ENCODE measurements at regions not wholly inside any gene's neighbourhood (a gene's known extent, or its start where the extent isn't known, plus 50 kb on each side); places are given as distances from the start of the nearest gene placed in this dataset.

DNA sequence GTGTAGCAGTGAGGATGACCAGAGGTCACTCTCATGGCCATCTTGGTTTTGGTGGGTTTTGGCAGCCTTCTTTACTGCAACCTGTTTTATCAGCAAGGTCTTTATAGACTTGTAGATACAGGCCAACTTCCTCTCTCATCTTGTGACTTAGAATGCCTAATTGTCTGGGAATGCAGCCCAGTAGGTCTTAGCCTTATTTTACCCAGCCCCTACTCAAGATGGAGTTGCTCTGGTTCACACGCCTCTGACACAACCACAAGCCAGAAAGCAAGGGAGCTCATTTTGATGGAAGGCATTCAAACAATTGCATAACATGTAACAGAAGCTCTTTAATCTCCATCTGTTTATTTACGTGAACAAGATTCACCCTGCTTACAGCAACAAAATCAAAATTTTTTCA, 492.0 kb upstream of the SULF2 start:
- no TSS peak for BruUV-seq (replicated peaks)
- no peak overlapping the region for H3K4me3 Mint-ChIP-seq (ENCODE audit: low read depth, unreplicated experiment)
- H3K9me3 Mint-ChIP-seq (ENCODE audit: low read depth, unreplicated experiment) = no peaks in the 10 kb centered on the region
- H3K27ac Mint-ChIP-seq (ENCODE audit: unreplicated experiment) = no peak overlapping the region
- intact Hi-C loops (cut with micrococcal nuclease; ENCODE audit: unreplicated experiment) = no loop called here
- H3K27me3 Mint-ChIP-seq (ENCODE audit: unreplicated experiment) = no peaks in the 10 kb centered on the region
- no peaks in the 10 kb centered on the region for H3K36me3 Mint-ChIP-seq (ENCODE audit: insufficient read depth, unreplicated experiment)
- DNase-seq = no peak
- CTCF ChIA-PET = interaction anchor here (0.6 kb wide), 1 partner anchor 22 kb away, joined by 3 read pairs; no protein-coding TSS in a partner anchor
- peaks cover 20% of the 10 kb centered on the region for H3K4me1 Mint-ChIP-seq (ENCODE audit: low read depth, unreplicated experiment)
- TF ChIP-seq, protein P1, sequence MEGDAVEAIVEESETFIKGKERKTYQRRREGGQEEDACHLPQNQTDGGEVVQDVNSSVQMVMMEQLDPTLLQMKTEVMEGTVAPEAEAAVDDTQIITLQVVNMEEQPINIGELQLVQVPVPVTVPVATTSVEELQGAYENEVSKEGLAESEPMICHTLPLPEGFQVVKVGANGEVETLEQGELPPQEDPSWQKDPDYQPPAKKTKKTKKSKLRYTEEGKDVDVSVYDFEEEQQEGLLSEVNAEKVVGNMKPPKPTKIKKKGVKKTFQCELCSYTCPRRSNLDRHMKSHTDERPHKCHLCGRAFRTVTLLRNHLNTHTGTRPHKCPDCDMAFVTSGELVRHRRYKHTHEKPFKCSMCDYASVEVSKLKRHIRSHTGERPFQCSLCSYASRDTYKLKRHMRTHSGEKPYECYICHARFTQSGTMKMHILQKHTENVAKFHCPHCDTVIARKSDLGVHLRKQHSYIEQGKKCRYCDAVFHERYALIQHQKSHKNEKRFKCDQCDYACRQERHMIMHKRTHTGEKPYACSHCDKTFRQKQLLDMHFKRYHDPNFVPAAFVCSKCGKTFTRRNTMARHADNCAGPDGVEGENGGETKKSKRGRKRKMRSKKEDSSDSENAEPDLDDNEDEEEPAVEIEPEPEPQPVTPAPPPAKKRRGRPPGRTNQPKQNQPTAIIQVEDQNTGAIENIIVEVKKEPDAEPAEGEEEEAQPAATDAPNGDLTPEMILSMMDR (IDR thresholded peaks at IDR 0.05; ENCODE audit: unreplicated experiment) = no peak

DNA sequence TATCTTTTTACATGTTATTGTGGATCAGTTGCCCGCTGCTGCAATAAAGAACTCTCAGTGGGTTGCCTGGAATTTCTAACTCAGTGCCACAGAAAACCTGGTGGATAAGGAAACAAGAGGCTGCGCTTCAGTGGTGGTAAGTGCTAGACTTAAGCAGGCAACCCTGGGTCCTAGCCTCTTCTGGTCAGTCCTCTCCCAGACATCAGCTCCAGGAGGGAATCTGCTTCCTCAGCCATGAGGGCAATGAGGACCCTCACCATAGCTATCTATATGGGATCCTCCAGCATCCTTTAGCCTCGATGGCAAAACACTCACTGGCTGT, 490.7 kb upstream of the SULF2 start:
- CTCF ChIA-PET = no interaction called here
- H3K4me3 Mint-ChIP-seq (ENCODE audit: low read depth, unreplicated experiment) = no peak overlapping the region
- H3K36me3 Mint-ChIP-seq (ENCODE audit: insufficient read depth, unreplicated experiment) = no peaks in the 10 kb centered on the region
- no peak for DNase-seq
- H3K27me3 Mint-ChIP-seq (ENCODE audit: unreplicated experiment) = peaks cover 3% of the 10 kb centered on the region
- H3K9me3 Mint-ChIP-seq (ENCODE audit: low read depth, unreplicated experiment) = no peaks in the 10 kb centered on the region
- intact Hi-C loops (cut with micrococcal nuclease; ENCODE audit: unreplicated experiment) = no loop called here
- TF ChIP-seq, protein P1 (IDR thresholded peaks at IDR 0.05; ENCODE audit: unreplicated experiment) = no peak
- H3K4me1 Mint-ChIP-seq (ENCODE audit: low read depth, unreplicated experiment) = peaks cover 20% of the 10 kb centered on the region
- H3K27ac Mint-ChIP-seq (ENCODE audit: unreplicated experiment) = no peak overlapping the region
- BruUV-seq (replicated peaks) = no TSS peak

DNA sequence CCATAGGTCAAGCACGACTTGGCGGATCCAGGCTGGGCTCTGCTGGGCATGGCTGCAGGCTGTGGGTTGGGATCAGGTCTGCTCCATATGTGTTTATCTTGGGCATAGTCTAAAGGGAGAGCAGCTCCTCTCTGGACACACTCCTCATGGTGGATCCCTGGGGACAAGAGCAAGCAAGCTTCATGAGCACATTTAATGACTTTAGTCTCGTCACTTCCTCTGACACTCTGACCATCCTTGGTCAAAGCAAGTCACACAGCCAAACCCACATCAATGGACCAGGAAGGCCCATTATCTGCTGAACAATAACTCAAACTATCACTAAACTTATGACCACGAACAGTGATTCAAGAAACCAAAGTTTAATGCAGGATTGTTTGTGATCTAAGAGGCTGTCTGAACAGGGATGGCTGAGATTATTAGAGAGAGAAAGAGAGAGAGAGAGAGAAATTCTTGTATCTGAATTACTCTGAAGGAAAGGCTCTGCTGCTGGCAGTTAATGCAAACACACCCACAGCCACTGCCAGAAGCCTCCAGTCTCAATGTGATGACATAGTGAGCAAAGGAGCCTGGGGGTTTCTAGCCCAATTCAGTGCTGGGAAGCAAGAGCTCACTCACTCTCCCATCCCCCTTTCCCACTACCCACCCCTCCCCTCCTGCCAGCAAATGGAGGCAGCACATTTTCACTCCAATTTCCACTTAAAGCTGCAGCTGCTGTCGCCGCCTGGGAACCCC, 490.2 kb upstream of the SULF2 start:
- DNase-seq = no peak
- CTCF ChIA-PET = interaction anchor here (0.6 to 0.7 kb wide), 2 partner anchors 64 to 1731 kb away, joined by 3 to 4 read pairs; no protein-coding TSS in a partner anchor
- peaks cover 8% of the 10 kb centered on the region for H3K27me3 Mint-ChIP-seq (ENCODE audit: unreplicated experiment)
- no peaks in the 10 kb centered on the region for H3K9me3 Mint-ChIP-seq (ENCODE audit: low read depth, unreplicated experiment)
- no peaks in the 10 kb centered on the region for H3K36me3 Mint-ChIP-seq (ENCODE audit: insufficient read depth, unreplicated experiment)
- no peak overlapping the region for H3K4me3 Mint-ChIP-seq (ENCODE audit: low read depth, unreplicated experiment)
- TF ChIP-seq, protein P1 (IDR thresholded peaks at IDR 0.05; ENCODE audit: unreplicated experiment) = no peak
- H3K27ac Mint-ChIP-seq (ENCODE audit: unreplicated experiment) = no peak overlapping the region
- BruUV-seq (replicated peaks) = no TSS peak
- intact Hi-C loops (cut with micrococcal nuclease; ENCODE audit: unreplicated experiment) = no loop called here
- peaks cover 20% of the 10 kb centered on the region for H3K4me1 Mint-ChIP-seq (ENCODE audit: low read depth, unreplicated experiment)

DNA sequence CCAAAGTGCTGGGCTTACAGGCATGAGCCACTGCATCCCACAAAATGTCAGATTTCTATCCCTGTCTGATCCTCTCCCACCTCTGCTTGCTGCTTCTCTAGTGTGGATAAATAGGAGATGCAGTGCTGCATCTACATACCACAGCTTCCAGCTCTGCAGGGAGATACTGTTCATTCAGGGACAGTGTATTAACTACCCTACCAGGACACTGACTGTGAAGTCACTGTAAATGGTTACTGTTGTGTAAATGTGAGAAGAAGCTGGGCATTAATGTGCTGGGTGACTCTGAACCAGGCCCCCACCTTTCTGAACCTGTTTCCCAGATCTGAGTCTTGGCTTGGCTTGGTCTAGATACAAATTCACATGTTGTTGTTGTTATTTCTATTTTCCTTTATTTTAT, 488.6 kb upstream of the SULF2 start:
- no peaks in the 10 kb centered on the region for H3K36me3 Mint-ChIP-seq (ENCODE audit: insufficient read depth, unreplicated experiment)
- H3K4me1 Mint-ChIP-seq (ENCODE audit: low read depth, unreplicated experiment) = peaks cover 7% of the 10 kb centered on the region
- H3K9me3 Mint-ChIP-seq (ENCODE audit: low read depth, unreplicated experiment) = no peaks in the 10 kb centered on the region
- CTCF ChIA-PET = no interaction called here
- intact Hi-C loops (cut with micrococcal nuclease; ENCODE audit: unreplicated experiment) = no loop called here
- BruUV-seq (replicated peaks) = no TSS peak
- no peak overlapping the region for H3K27ac Mint-ChIP-seq (ENCODE audit: unreplicated experiment)
- no peak for DNase-seq
- peaks cover 8% of the 10 kb centered on the region for H3K27me3 Mint-ChIP-seq (ENCODE audit: unreplicated experiment)
- TF ChIP-seq, protein P1 (IDR thresholded peaks at IDR 0.05; ENCODE audit: unreplicated experiment) = no peak
- no peak overlapping the region for H3K4me3 Mint-ChIP-seq (ENCODE audit: low read depth, unreplicated experiment)
